ENCODE measurements at regions not wholly inside any gene's neighbourhood (a gene's known extent, or its start where the extent isn't known, plus 50 kb on each side); places are given as distances from the start of the nearest gene placed in this dataset.

GRCh38 chr16:74078511-74079231 is 217.9 kb upstream of the PSMD7 start:
- TF ChIP-seq ATF1 (CRISPR knock-in tag; IDR thresholded peaks at IDR 0.05) (no peak), JUND (CRISPR knock-in tag; IDR thresholded peaks at IDR 0.05) (no peak), KLF12 (CRISPR knock-in tag; IDR thresholded peaks at IDR 0.05; ENCODE audit: borderline replicate concordance) (no peak), TCF7 (IDR thresholded peaks at IDR 0.05; ENCODE audit: low read depth) (no peak), ZNF646 (CRISPR knock-in tag; IDR thresholded peaks at IDR 0.05) (no peak), MBD4 (IDR thresholded peaks at IDR 0.05; ENCODE audit: borderline replicate concordance, low read length) (no peak), CTCF (CRISPR knock-in tag; IDR thresholded peaks at IDR 0.05) (no peak), SIN3A (IDR thresholded peaks at IDR 0.05; ENCODE audit: borderline replicate concordance, low read depth, low read length) (no peak)

All from HepG2 (cell line).